Sigmoid colon (tissue), 6 donors: ENCODE measurements at regions not wholly inside any gene's neighbourhood (a gene's known extent, or its start where the extent isn't known, plus 50 kb on each side); places are given as distances from the start of the nearest gene placed in this dataset.
"Not testable (repeated sequence)": the region's sequence is repeated elsewhere in the genome, so short reads cannot be mapped to it uniquely, and the experiment has no call there.

ENCODE experiments used
- DNase-seq: peaks from one replicate; pipeline ENCODE4 v3.0.0-alpha.2; 2019
- H3K27ac ChIP-seq, 4 donors: fragments of 200-600 bp; sonication (generic); one replicate each; pipeline ENCODE4 v1.5.1; 2016 to 2019; ENCODE audit warnings: mild to moderate bottlenecking in 1 of 4
- H3K27me3 ChIP-seq, 3 donors: fragments of 200-600 bp; sonication (generic); one replicate each; pipeline ENCODE4 v1.5.1; 2019; ENCODE audit warnings: mild to moderate bottlenecking in 1 of 3
- H3K36me3 ChIP-seq, 4 donors: fragments of 200-600 bp; sonication (generic); one replicate each; pipeline ENCODE4 v1.5.1; 2016 to 2019
- H3K4me1 ChIP-seq, 4 donors: fragments of 200-600 bp; sonication (generic); one replicate each; pipeline ENCODE4 v1.5.1; 2017 to 2019
- H3K4me3 ChIP-seq, 4 donors: fragments of 200-600 bp; sonication (generic); one replicate each; pipeline ENCODE4 v1.5.1; 2017 to 2019; ENCODE audit warnings: mild to moderate bottlenecking in 2 of 4, moderate library complexity in 1 of 4
- H3K9me3 ChIP-seq, 4 donors: fragments of 200-600 bp in 3 of 4; sonication (generic) in 3 of 4; one replicate each; pipeline versions ENCODE4 v1.5.1 to v1.6.1; 2013 to 2019
- EP300 ChIP-seq, 4 donors: sonication (generic); formaldehyde crosslinking; IDR thresholded peaks; one replicate each; pipeline ENCODE4 v1.6.1; 2017; ENCODE audit warnings: antibody characterized with exemption in 4 of 4
- POLR2A ChIP-seq, 2 donors: fragments of 450-650 bp; IDR thresholded peaks; one replicate each; pipeline ENCODE4 v1.6.1; 2016; ENCODE audit warnings: antibody characterized with exemption in 2 of 2, mild to moderate bottlenecking in 2 of 2, moderate library complexity in 2 of 2
- POLR2AphosphoS5 ChIP-seq, 4 donors: sonication (generic); formaldehyde crosslinking; IDR thresholded peaks; one replicate each; pipeline ENCODE4 v1.6.1; 2017; ENCODE audit warnings: antibody characterized with exemption in 4 of 4
- WGBS, 2 donors: extraction: QIAGEN DNeasy Blood & Tissue Kit; methylation state at CpG; one replicate each; pipeline ENCODE4 v1.1.7; 2013; 5-methylcytosine and 5-hydroxymethylcytosine counted together
- intact Hi-C: fragments of 100-400 bp; cut with DNase I; formaldehyde crosslinking; loops from one replicate; pipeline ENCODE4 v1.15.1; 2023
- TF ChIP-seq, protein P1 (sequence below), 4 experiments: fragments of 450-650 bp in 3 of 4; fragments of 200-600 bp in 1 of 4; IDR thresholded peaks; one replicate each; pipeline ENCODE4 v1.5.1; 2016 to 2019; ENCODE audit warnings: antibody characterized with exemption in 4 of 4, mild to moderate bottlenecking in 3 of 4, moderate library complexity in 2 of 4
- donor health status: healthy with polysubstance abuse.
- donor health status: healthy.

DNA sequence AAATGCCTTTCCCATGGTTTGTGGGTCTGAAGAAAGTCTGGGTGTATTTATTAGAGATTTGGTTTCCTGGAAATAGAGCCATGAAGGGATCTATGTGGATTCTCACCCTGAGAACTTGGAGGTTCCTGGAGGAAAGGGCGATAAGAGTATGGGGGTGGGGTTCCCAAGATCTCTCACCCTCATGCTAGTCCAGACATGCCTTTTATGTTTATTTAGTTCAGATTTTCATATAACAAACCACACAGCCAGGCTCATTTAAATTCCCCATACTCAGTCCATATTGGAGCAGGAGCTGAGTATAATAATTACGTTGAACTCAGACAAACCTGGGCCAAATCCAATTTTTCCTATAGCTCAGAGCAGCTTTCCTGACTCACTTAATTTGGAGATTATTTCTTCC lies 566.6 kb downstream of the GOLGA6L6 start:
- WGBS, 2 donors, result 67 to 82% methylated on average over 2 of the region's 2 CpGs
- Histone ChIP-seq H3K4me3 (no peak overlapping the region), H3K36me3 (no peaks in the 10 kb centered on the region), H3K27me3 (no peaks in the 10 kb centered on the region), H3K9me3 (peaks cover 0 to 3% (median 0%) of the 10 kb centered on the region in 4 donors), H3K27ac (no peak overlapping the region), H3K4me1 (no peaks in the 10 kb centered on the region)
- TF ChIP-seq POLR2AphosphoS5 (IDR thresholded peaks at IDR 0.05) (no peak), EP300 (IDR thresholded peaks at IDR 0.05) (no peak), POLR2A (IDR thresholded peaks at IDR 0.05) (no peak)
- TF ChIP-seq, protein P1, sequence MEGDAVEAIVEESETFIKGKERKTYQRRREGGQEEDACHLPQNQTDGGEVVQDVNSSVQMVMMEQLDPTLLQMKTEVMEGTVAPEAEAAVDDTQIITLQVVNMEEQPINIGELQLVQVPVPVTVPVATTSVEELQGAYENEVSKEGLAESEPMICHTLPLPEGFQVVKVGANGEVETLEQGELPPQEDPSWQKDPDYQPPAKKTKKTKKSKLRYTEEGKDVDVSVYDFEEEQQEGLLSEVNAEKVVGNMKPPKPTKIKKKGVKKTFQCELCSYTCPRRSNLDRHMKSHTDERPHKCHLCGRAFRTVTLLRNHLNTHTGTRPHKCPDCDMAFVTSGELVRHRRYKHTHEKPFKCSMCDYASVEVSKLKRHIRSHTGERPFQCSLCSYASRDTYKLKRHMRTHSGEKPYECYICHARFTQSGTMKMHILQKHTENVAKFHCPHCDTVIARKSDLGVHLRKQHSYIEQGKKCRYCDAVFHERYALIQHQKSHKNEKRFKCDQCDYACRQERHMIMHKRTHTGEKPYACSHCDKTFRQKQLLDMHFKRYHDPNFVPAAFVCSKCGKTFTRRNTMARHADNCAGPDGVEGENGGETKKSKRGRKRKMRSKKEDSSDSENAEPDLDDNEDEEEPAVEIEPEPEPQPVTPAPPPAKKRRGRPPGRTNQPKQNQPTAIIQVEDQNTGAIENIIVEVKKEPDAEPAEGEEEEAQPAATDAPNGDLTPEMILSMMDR (IDR thresholded peaks at IDR 0.05), result no peak
- intact Hi-C loops, result no loop called here
- DNase-seq, result no peak

DNA sequence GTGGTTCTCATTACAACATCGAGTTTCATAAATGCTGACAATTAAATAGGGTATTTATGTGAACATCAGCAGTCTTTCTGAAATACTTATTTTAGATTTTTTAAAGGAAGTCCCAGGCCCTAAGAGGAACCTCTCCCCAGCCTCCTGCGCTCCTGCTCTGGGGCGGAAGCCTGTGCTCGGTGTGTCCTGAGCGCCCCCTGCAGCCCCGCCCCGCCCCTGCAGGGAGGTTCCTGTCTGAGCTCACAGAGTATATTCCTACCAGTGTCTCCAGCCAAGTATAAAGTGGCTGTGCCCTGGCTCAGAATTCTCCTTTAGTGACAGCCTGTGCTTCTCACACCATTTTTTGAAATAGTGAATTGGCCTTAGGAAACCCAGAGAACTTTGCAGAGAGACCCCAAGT lies 567.9 kb downstream of the GOLGA6L6 start:
- H3K27me3 ChIP-seq, result no peaks in the 10 kb centered on the region
- DNase-seq, result no peak
- no peak overlapping the region for H3K27ac ChIP-seq
- 32 to 44% methylated on average over 7 of the region's 7 CpGs for WGBS, 2 donors
- no peak overlapping the region for H3K4me3 ChIP-seq
- intact Hi-C loops, result no loop called here
- no peaks in the 10 kb centered on the region for H3K36me3 ChIP-seq
- H3K4me1 ChIP-seq, result no peaks in the 10 kb centered on the region
- TF ChIP-seq EP300 (IDR thresholded peaks at IDR 0.05) (no peak), POLR2AphosphoS5 (IDR thresholded peaks at IDR 0.05) (no peak), POLR2A (IDR thresholded peaks at IDR 0.05) (no peak)
- TF ChIP-seq, protein P1 (IDR thresholded peaks at IDR 0.05), result no peak
- peaks cover 0 to 3% (median 0%) of the 10 kb centered on the region in 4 donors for H3K9me3 ChIP-seq

DNA sequence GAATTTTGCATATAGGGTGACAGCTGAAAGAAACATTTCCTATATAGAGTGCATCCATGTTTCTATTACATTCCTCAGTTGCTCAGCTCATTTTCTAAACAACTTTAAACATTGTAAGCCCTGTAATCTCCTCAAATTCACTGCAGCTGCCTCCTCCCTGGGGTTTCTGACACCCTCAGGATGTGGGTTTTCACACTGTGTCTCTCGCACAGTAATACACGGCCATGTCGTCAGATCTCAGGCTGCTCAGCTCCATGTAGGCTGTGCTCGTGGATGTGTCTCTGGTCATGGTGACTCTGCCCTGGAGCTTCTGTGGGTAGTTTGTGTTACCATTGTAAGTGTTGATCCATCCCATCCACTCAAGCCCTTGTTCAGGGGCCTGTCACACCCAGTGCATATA lies 569.0 kb downstream of the GOLGA6L6 start:
- H3K4me3 ChIP-seq, H3K4me1 ChIP-seq, H3K9me3 ChIP-seq, H3K27me3 ChIP-seq, intact Hi-C loops, H3K27ac ChIP-seq, H3K36me3 ChIP-seq, DNase-seq: not testable (repeated sequence)
- WGBS, 2 donors, result 82 to 84% methylated on average over 4 of the region's 4 CpGs

DNA sequence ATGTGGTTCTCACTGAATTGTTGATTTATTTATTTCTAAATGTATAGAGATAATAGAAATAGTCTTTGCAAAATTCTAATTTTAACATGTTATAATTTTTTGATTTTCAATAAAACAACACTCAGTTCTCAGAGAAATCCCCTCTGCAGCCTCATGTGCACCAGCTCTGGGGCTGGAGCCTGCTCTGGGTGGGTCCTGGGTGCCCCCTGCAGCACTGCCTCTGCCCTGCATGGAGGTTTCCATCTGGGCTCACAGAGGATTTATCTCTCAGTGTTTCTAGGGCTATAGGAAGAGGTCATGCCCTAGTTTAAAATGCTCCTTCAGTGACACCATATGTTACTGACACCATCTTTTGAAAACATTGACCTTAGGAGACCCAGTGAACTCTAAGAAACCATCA lies 576.0 kb downstream of the GOLGA6L6 start:
- H3K4me1 ChIP-seq, intact Hi-C loops, DNase-seq, H3K36me3 ChIP-seq, H3K9me3 ChIP-seq, H3K27ac ChIP-seq, H3K4me3 ChIP-seq, H3K27me3 ChIP-seq: not testable (repeated sequence)

DNA sequence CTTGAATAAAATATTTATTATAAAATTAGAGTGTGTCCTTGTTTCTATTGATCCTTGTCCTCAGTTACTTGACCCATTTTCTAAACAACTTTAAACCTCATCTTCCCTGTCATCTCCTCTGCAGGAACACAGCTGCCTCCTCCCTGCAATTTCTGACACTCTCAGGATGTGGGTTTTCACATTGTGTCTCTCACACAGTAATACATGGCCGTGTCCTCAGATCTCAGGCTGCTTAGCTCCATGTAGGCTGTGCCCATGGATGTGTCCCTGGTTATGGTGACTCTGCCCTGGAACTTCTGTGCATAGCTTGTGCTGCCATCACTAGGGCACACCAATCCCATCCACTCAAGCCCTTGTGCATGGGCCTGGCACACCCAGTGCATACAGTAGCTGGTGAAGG lies 577.1 kb downstream of the GOLGA6L6 start:
- WGBS, 2 donors, result 42 to 58% methylated on average over 1 of the region's 1 CpG
- H3K4me1 ChIP-seq, H3K9me3 ChIP-seq, H3K27ac ChIP-seq, intact Hi-C loops, H3K36me3 ChIP-seq, DNase-seq, H3K27me3 ChIP-seq, H3K4me3 ChIP-seq: not testable (repeated sequence)

DNA sequence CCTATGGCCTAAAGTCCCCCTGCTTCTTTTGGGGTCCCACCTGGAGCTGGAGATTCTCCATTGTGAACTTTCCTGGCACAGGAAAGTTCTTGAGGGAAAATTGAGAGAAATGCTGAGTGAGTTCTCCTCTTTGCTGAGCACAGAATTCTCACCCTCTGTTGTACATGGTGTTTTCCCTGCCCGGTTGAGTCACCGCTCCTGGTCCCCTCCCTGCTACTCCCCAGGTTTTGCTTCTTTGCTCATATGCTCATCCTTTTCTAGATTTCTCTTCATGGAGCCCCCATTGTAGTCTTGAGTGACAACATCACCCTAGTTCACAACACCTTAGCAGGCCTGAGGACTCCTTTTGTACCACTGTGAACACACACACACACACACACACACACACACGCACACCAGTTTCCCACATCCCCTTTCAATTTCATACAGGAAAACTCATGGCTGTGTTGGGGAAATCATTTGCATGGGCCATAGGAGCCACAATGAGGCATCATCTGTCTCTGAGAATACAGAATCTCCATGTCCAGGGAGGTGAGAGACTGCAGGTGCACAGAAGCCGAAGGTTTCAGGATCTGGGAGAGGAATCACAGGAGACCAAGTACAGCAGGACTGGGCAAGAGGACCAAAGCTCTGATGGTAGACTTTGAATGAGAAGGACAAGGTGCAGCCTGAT lies 585.3 kb downstream of the GOLGA6L6 start:
- H3K36me3 ChIP-seq, result no peaks in the 10 kb centered on the region
- no peaks in the 10 kb centered on the region for H3K4me1 ChIP-seq
- intact Hi-C loops, result no loop called here
- WGBS, 2 donors, result 71 to 83% methylated on average over 4 of the region's 4 CpGs
- H3K4me3 ChIP-seq, result no peak overlapping the region
- no peaks in the 10 kb centered on the region for H3K27me3 ChIP-seq
- H3K9me3 ChIP-seq, result peaks cover 0 to 5% (median 0%) of the 10 kb centered on the region in 4 donors
- no peak for TF ChIP-seq EP300 (IDR thresholded peaks at IDR 0.05)
- TF ChIP-seq, protein P1 (IDR thresholded peaks at IDR 0.05), result no peak
- no peak overlapping the region for H3K27ac ChIP-seq
- no peak for DNase-seq
